GM19395 (cell line): ENCODE measurements at regions not wholly inside any gene's neighbourhood (a gene's known extent, or its start where the extent isn't known, plus 50 kb on each side); places are given as distances from the start of the nearest gene placed in this dataset.
"Not testable (repeated sequence)": the region's sequence is repeated elsewhere in the genome, so short reads cannot be mapped to it uniquely, and the experiment has no call there.

Experiments
- ATAC-seq: cut with Tn5 transposase; IDR thresholded peaks from one replicate; pipeline ENCODE4 v1.9.1; 2021; ENCODE audit warnings: mild to moderate bottlenecking, moderate library complexity; ENCODE audit not compliant: unreplicated experiment

GRCh38 chr1:120657804-120658203, 65.9 kb upstream of the NBPF26 start:
- ATAC-seq: not testable (repeated sequence)

- not testable (repeated sequence) for ATAC-seq
These were observed 65.1 kb upstream of the NBPF26 start for GRCh38 chr1:120658622-120659021.

GRCh38 chr1:120659133-120659532, 64.6 kb upstream of the NBPF26 start:
- ATAC-seq: not testable (repeated sequence)

GRCh38 chr1:120664376-120665249, 59.1 kb upstream of the NBPF26 start:
- ATAC-seq: not testable (repeated sequence)

- ATAC-seq: peak; percentile 58
These were observed 58.5 kb upstream of the NBPF26 start for GRCh38 chr1:120665250-120665577.

GRCh38 chr1:120668187-120668586, 55.6 kb upstream of the NBPF26 start:
- ATAC-seq: not testable (repeated sequence)
